ENCODE measurements at regions not wholly inside any gene's neighbourhood (a gene's known extent, or its start where the extent isn't known, plus 50 kb on each side); places are given as distances from the start of the nearest gene placed in this dataset.

GRCh38 chr12:4002601-4003000, 129.4 kb upstream of the PARP11 start:
- no peak for TF ChIP-seq PATZ1 (CRISPR knock-in tag; IDR thresholded peaks at IDR 0.05; ENCODE audit: borderline replicate concordance)
- ATAC-seq: no peak

GRCh38 chr12:4001841-4002240, 128.6 kb upstream of the PARP11 start:
- ATAC-seq: no peak
- no peak for TF ChIP-seq OSR1 (CRISPR knock-in tag; IDR thresholded peaks at IDR 0.05)
- no peak for TF ChIP-seq ARNTL (CRISPR knock-in tag; IDR thresholded peaks at IDR 0.05; ENCODE audit: borderline replicate concordance, low read depth)
- no peak for TF ChIP-seq RARB (CRISPR knock-in tag; IDR thresholded peaks at IDR 0.05)
- TF ChIP-seq ZNF70 (CRISPR knock-in tag; IDR thresholded peaks at IDR 0.05): no peak
- TF ChIP-seq TSHZ2 (CRISPR knock-in tag; IDR thresholded peaks at IDR 0.05): no peak
- no peak for TF ChIP-seq ESRRG (CRISPR knock-in tag; IDR thresholded peaks at IDR 0.05)
- no peak for TF ChIP-seq CSDC2 (CRISPR knock-in tag; IDR thresholded peaks at IDR 0.05)
- no peak for TF ChIP-seq BACH2 (CRISPR knock-in tag; IDR thresholded peaks at IDR 0.05; ENCODE audit: borderline replicate concordance)
- TF ChIP-seq ZC3H10 (CRISPR knock-in tag; IDR thresholded peaks at IDR 0.05): no peak
- TF ChIP-seq, protein P1, sequence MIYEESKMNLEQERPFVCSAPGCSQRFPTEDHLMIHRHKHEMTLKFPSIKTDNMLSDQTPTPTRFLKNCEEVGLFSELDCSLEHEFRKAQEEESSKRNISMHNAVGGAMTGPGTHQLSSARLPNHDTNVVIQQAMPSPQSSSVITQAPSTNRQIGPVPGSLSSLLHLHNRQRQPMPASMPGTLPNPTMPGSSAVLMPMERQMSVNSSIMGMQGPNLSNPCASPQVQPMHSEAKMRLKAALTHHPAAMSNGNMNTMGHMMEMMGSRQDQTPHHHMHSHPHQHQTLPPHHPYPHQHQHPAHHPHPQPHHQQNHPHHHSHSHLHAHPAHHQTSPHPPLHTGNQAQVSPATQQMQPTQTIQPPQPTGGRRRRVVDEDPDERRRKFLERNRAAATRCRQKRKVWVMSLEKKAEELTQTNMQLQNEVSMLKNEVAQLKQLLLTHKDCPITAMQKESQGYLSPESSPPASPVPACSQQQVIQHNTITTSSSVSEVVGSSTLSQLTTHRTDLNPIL (CRISPR knock-in tag; IDR thresholded peaks at IDR 0.05; ENCODE audit: low read depth): no peak
- TF ChIP-seq CSRNP3 (CRISPR knock-in tag; IDR thresholded peaks at IDR 0.05): no peak
- no peak for TF ChIP-seq TOX (CRISPR knock-in tag; IDR thresholded peaks at IDR 0.05; ENCODE audit: borderline replicate concordance)
- no peak for TF ChIP-seq POU6F1 (CRISPR knock-in tag; IDR thresholded peaks at IDR 0.05; ENCODE audit: borderline replicate concordance, low read depth)
- no peak for TF ChIP-seq TCF4 (CRISPR knock-in tag; IDR thresholded peaks at IDR 0.05; ENCODE audit: borderline replicate concordance)
- no peak for TF ChIP-seq ISL1 (CRISPR knock-in tag; IDR thresholded peaks at IDR 0.05)

DNA sequence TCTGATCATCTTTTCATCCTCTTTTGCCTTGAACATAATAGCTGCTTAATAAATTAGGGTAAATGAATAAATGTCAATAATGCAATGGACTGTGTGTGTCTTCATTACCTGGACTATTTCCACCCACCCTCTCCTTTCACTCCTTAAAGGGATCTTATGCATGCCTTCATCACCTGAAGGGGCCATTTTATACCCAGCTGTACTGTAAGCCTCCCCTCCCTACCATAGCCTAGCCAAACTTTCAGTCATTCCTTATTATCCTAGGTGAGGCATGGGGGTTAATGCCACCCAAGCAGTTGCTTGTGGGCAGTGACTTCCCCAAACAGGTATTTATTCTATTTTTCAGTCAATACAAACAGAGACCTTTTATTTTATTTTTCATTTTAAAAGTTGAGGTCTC, 127.8 kb upstream of the PARP11 start:
- TF ChIP-seq TCF4 (CRISPR knock-in tag; IDR thresholded peaks at IDR 0.05; ENCODE audit: borderline replicate concordance): no peak
- TF ChIP-seq PPARA (CRISPR knock-in tag; IDR thresholded peaks at IDR 0.05; ENCODE audit: borderline replicate concordance): no peak
- TF ChIP-seq ESRRG (CRISPR knock-in tag; IDR thresholded peaks at IDR 0.05): no peak
- no peak for TF ChIP-seq POU6F1 (CRISPR knock-in tag; IDR thresholded peaks at IDR 0.05; ENCODE audit: borderline replicate concordance, low read depth)
- no peak for TF ChIP-seq ZNF70 (CRISPR knock-in tag; IDR thresholded peaks at IDR 0.05)
- TF ChIP-seq BACH2 (CRISPR knock-in tag; IDR thresholded peaks at IDR 0.05; ENCODE audit: borderline replicate concordance): no peak
- no peak for TF ChIP-seq PATZ1 (CRISPR knock-in tag; IDR thresholded peaks at IDR 0.05; ENCODE audit: borderline replicate concordance)
- no peak for TF ChIP-seq ARNTL (CRISPR knock-in tag; IDR thresholded peaks at IDR 0.05; ENCODE audit: borderline replicate concordance, low read depth)
- TF ChIP-seq OSR1 (CRISPR knock-in tag; IDR thresholded peaks at IDR 0.05): no peak
- TF ChIP-seq RARB (CRISPR knock-in tag; IDR thresholded peaks at IDR 0.05): no peak
- no peak for TF ChIP-seq TSHZ2 (CRISPR knock-in tag; IDR thresholded peaks at IDR 0.05)
- no peak for TF ChIP-seq ZNF565 (CRISPR knock-in tag; conservative IDR thresholded peaks at IDR 0.05; ENCODE audit: low read depth)
- TF ChIP-seq GLIS3 (CRISPR knock-in tag; IDR thresholded peaks at IDR 0.05): no peak
- no peak for TF ChIP-seq CSDC2 (CRISPR knock-in tag; IDR thresholded peaks at IDR 0.05)
- TF ChIP-seq ISL1 (CRISPR knock-in tag; IDR thresholded peaks at IDR 0.05): no peak
- ATAC-seq: no peak
